HEK293T (cell line): ENCODE measurements at regions not wholly inside any gene's neighbourhood (a gene's known extent, or its start where the extent isn't known, plus 50 kb on each side); places are given as distances from the start of the nearest gene placed in this dataset.

Experiments used
- ELF4 ChIP-seq: fragments of 450-650 bp; IDR thresholded peaks from 2 replicates; pipeline ENCODE4 v1.6.1; 2017; ENCODE audit warnings: antibody characterized with exemption
- FOXA1 ChIP-seq: fragments of 450-650 bp; IDR thresholded peaks from 2 replicates; pipeline ENCODE4 v1.6.1; 2016; ENCODE audit warnings: mild to moderate bottlenecking

- TF ChIP-seq FOXA1 (no peak), ELF4 (no peak)
Observed at GRCh38 chr2:198558176-198558575, 753.8 kb downstream of the PLCL1 start.
